HepG2 (cell line): ENCODE measurements at regions not wholly inside any gene's neighbourhood (a gene's known extent, or its start where the extent isn't known, plus 50 kb on each side); places are given as distances from the start of the nearest gene placed in this dataset.

Experiments
- CAMTA2 ChIP-seq: sonication (generic); formaldehyde crosslinking; IDR thresholded peaks from 2 replicates; pipeline ENCODE4 v1.4.0; 2020; ENCODE audit warnings: mild to moderate bottlenecking, missing genetic modification reagents, borderline replicate concordance
- CENPBD1 ChIP-seq: sonication (generic); formaldehyde crosslinking; IDR thresholded peaks from 2 replicates; pipeline ENCODE4 v1.8.0; 2022; ENCODE audit warnings: missing genetic modification reagents, low read depth, mild to moderate bottlenecking, borderline replicate concordance
- DNMT3B ChIP-seq: conservative IDR thresholded peaks from 2 replicates; pipeline ENCODE4 v1.6.1; 2016; ENCODE audit warnings: missing biosample characterization, control low read depth
- MTA1 ChIP-seq: sonication (generic); formaldehyde crosslinking; IDR thresholded peaks from 2 replicates; pipeline ENCODE4 v1.4.0; 2020; ENCODE audit warnings: missing genetic modification reagents, mild to moderate bottlenecking, borderline replicate concordance
- MXD4 ChIP-seq: IDR thresholded peaks from 2 replicates; pipeline ENCODE4 v1.6.1; 2016; ENCODE audit warnings: mild to moderate bottlenecking, missing biosample characterization, missing genetic modification reagents
- NFATC3 ChIP-seq: sonication (generic); formaldehyde crosslinking; IDR thresholded peaks from 2 replicates; pipeline ENCODE4 v1.5.1; 2020; ENCODE audit warnings: mild to moderate bottlenecking, missing genetic modification reagents
- POLR2A ChIP-seq, 2 experiments: IDR thresholded peaks; 2 replicates each; pipeline ENCODE4 v1.6.1; 2011; ENCODE audit warnings: low read depth in 2 of 2, low read length in 2 of 2, mild to moderate bottlenecking in 1 of 2, moderate library complexity in 1 of 2; ENCODE audit not compliant: insufficient read depth in 1 of 2
- THRA ChIP-seq: sonication (generic); formaldehyde crosslinking; IDR thresholded peaks from 2 replicates; pipeline ENCODE4 v1.4.0; 2020; ENCODE audit warnings: missing genetic modification reagents, borderline replicate concordance
- TSC22D2 ChIP-seq: sonication (generic); formaldehyde crosslinking; IDR thresholded peaks from 2 replicates; pipeline ENCODE4 v1.5.1; 2020; ENCODE audit warnings: missing genetic modification reagents, mild to moderate bottlenecking, borderline replicate concordance
- ZBTB3 ChIP-seq: sonication (generic); formaldehyde crosslinking; IDR thresholded peaks from 2 replicates; pipeline ENCODE4 v1.4.0; 2020; ENCODE audit warnings: low read depth, mild to moderate bottlenecking, moderate library complexity, missing genetic modification reagents, borderline replicate concordance
- ZFX ChIP-seq: sonication (generic); formaldehyde crosslinking; IDR thresholded peaks from 2 replicates; pipeline ENCODE4 v1.4.0; 2020; ENCODE audit warnings: mild to moderate bottlenecking, low read depth, missing genetic modification reagents, moderate library complexity
- ZFYVE20 ChIP-seq: sonication (generic); formaldehyde crosslinking; IDR thresholded peaks from 2 replicates; pipeline ENCODE4 v1.8.0; 2023; ENCODE audit warnings: low read depth, mild to moderate bottlenecking, moderate library complexity, missing genetic modification reagents, borderline replicate concordance
- ZNF737 ChIP-seq: sonication (generic); formaldehyde crosslinking; IDR thresholded peaks from 2 replicates; pipeline ENCODE4 v1.5.0; 2020; ENCODE audit warnings: missing genetic modification reagents, mild to moderate bottlenecking, borderline replicate concordance
- ZSCAN20 ChIP-seq: sonication (generic); formaldehyde crosslinking; IDR thresholded peaks from 2 replicates; pipeline ENCODE4 v1.4.0; 2020; ENCODE audit warnings: missing genetic modification reagents, mild to moderate bottlenecking, borderline replicate concordance
- ZSCAN22 ChIP-seq: sonication (generic); formaldehyde crosslinking; IDR thresholded peaks from 2 replicates; pipeline ENCODE4 v1.4.0; 2020; ENCODE audit warnings: mild to moderate bottlenecking, missing genetic modification reagents
- TF ChIP-seq, protein P1 (sequence below): sonication (generic); formaldehyde crosslinking; IDR thresholded peaks from 2 replicates; pipeline ENCODE4 v1.5.1; 2020; ENCODE audit warnings: mild to moderate bottlenecking, missing genetic modification reagents, moderate library complexity
- TF ChIP-seq, protein P2 (sequence below): sonication (generic); formaldehyde crosslinking; IDR thresholded peaks from 2 replicates; pipeline ENCODE4 v1.9.0; 2021; ENCODE audit warnings: mild to moderate bottlenecking, missing genetic modification reagents
- TF ChIP-seq, protein P3 (sequence below): sonication (generic); formaldehyde crosslinking; IDR thresholded peaks from 2 replicates; pipeline ENCODE4 v1.8.1; 2022; ENCODE audit warnings: mild to moderate bottlenecking, missing genetic modification reagents

GRCh38 chr6:156686995-156687788, 90.0 kb upstream of the ARID1B start (continued):
- TF ChIP-seq CAMTA2 (no peak), ZSCAN20 (CRISPR knock-in tag) (no peak), ZFX (CRISPR knock-in tag) (no peak; the same call in 1 of the 2 replicates), ZSCAN22 (CRISPR knock-in tag) (no peak), NFATC3 (no peak), THRA (CRISPR knock-in tag) (no peak; the same call in 1 of the 2 replicates), MTA1 (CRISPR knock-in tag) (peak; percentile 63; the same call in 1 of the 2 replicates), CENPBD1 (CRISPR knock-in tag) (no peak), TSC22D2 (0 out of 2 replicates have a peak, but pooled peaks have one; percentile 54), ZFYVE20 (CRISPR knock-in tag) (no peak), MXD4 (CRISPR knock-in tag) (0 out of 2 replicates have a peak, but pooled peaks have one; percentile 41), DNMT3B (CRISPR knock-in tag) (peak; percentile 80; the same call in 1 of the 2 replicates), POLR2A (IDR thresholded peaks at IDR 0.05; ENCODE audit: insufficient read depth in 1 of 2, low read depth in 2 of 2, low read length in 2 of 2) (peak; percentile 64 to 84), ZBTB3 (CRISPR knock-in tag) (no peak), ZNF737 (no peak)
- TF ChIP-seq, protein P1, sequence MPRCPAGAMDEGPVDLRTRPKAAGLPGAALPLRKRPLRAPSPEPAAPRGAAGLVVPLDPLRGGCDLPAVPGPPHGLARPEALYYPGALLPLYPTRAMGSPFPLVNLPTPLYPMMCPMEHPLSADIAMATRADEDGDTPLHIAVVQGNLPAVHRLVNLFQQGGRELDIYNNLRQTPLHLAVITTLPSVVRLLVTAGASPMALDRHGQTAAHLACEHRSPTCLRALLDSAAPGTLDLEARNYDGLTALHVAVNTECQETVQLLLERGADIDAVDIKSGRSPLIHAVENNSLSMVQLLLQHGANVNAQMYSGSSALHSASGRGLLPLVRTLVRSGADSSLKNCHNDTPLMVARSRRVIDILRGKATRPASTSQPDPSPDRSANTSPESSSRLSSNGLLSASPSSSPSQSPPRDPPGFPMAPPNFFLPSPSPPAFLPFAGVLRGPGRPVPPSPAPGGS: no peak
- TF ChIP-seq, protein P2, sequence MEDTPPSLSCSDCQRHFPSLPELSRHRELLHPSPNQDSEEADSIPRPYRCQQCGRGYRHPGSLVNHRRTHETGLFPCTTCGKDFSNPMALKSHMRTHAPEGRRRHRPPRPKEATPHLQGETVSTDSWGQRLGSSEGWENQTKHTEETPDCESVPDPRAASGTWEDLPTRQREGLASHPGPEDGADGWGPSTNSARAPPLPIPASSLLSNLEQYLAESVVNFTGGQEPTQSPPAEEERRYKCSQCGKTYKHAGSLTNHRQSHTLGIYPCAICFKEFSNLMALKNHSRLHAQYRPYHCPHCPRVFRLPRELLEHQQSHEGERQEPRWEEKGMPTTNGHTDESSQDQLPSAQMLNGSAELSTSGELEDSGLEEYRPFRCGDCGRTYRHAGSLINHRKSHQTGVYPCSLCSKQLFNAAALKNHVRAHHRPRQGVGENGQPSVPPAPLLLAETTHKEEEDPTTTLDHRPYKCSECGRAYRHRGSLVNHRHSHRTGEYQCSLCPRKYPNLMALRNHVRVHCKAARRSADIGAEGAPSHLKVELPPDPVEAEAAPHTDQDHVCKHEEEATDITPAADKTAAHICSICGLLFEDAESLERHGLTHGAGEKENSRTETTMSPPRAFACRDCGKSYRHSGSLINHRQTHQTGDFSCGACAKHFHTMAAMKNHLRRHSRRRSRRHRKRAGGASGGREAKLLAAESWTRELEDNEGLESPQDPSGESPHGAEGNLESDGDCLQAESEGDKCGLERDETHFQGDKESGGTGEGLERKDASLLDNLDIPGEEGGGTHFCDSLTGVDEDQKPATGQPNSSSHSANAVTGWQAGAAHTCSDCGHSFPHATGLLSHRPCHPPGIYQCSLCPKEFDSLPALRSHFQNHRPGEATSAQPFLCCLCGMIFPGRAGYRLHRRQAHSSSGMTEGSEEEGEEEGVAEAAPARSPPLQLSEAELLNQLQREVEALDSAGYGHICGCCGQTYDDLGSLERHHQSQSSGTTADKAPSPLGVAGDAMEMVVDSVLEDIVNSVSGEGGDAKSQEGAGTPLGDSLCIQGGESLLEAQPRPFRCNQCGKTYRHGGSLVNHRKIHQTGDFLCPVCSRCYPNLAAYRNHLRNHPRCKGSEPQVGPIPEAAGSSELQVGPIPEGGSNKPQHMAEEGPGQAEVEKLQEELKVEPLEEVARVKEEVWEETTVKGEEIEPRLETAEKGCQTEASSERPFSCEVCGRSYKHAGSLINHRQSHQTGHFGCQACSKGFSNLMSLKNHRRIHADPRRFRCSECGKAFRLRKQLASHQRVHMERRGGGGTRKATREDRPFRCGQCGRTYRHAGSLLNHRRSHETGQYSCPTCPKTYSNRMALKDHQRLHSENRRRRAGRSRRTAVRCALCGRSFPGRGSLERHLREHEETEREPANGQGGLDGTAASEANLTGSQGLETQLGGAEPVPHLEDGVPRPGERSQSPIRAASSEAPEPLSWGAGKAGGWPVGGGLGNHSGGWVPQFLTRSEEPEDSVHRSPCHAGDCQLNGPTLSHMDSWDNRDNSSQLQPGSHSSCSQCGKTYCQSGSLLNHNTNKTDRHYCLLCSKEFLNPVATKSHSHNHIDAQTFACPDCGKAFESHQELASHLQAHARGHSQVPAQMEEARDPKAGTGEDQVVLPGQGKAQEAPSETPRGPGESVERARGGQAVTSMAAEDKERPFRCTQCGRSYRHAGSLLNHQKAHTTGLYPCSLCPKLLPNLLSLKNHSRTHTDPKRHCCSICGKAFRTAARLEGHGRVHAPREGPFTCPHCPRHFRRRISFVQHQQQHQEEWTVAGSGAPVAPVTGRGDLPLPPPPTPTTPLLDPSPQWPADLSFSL: no peak
- TF ChIP-seq, protein P3, sequence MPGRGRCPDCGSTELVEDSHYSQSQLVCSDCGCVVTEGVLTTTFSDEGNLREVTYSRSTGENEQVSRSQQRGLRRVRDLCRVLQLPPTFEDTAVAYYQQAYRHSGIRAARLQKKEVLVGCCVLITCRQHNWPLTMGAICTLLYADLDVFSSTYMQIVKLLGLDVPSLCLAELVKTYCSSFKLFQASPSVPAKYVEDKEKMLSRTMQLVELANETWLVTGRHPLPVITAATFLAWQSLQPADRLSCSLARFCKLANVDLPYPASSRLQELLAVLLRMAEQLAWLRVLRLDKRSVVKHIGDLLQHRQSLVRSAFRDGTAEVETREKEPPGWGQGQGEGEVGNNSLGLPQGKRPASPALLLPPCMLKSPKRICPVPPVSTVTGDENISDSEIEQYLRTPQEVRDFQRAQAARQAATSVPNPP: peak; percentile 60; the same call in 1 of the 2 replicates
